Mucosa of stomach (tissue), 1 donor: ENCODE measurements at regions not wholly inside any gene's neighbourhood (a gene's known extent, or its start where the extent isn't known, plus 50 kb on each side); places are given as distances from the start of the nearest gene placed in this dataset.
"Not testable (repeated sequence)": the region's sequence is repeated elsewhere in the genome, so short reads cannot be mapped to it uniquely, and the experiment has no call there.

ENCODE experiments used
- H3K27me3 ChIP-seq: one replicate; pipeline ENCODE4 v1.7.0; 2013; ENCODE audit warnings: mild to moderate bottlenecking, low read length; ENCODE audit not compliant: control insufficient read depth, insufficient read depth
- H3K36me3 ChIP-seq: one replicate; pipeline ENCODE4 v1.7.0; 2013; ENCODE audit warnings: low read length; ENCODE audit not compliant: control insufficient read depth, insufficient read depth
- H3K4me1 ChIP-seq: one replicate; pipeline ENCODE4 v1.7.0; 2013; ENCODE audit warnings: mild to moderate bottlenecking, low read length; ENCODE audit not compliant: control insufficient read depth, insufficient read depth
- H3K4me3 ChIP-seq: one replicate; pipeline ENCODE4 v1.7.0; 2013; ENCODE audit warnings: low read length
- H3K9ac ChIP-seq: one replicate; pipeline ENCODE4 v1.7.0; 2013; ENCODE audit warnings: mild to moderate bottlenecking, low read length, moderate library complexity
- H3K9me3 ChIP-seq: one replicate; pipeline ENCODE4 v1.7.0; 2013; ENCODE audit warnings: mild to moderate bottlenecking, low read length, moderate library complexity; ENCODE audit not compliant: control insufficient read depth
- donor health status: Pancreatic carcinoma.

- not testable (repeated sequence) for H3K4me1 ChIP-seq, H3K36me3 ChIP-seq, H3K9me3 ChIP-seq, H3K4me3 ChIP-seq, H3K9ac ChIP-seq, H3K27me3 ChIP-seq
Observed at GRCh38 chr10:46718014-46718413, 139.1 kb downstream of the SYT15 start.

GRCh38 chr10:46720386-46720785, 141.5 kb downstream of the SYT15 start:
- not testable (repeated sequence) for H3K4me3 ChIP-seq, H3K27me3 ChIP-seq, H3K9ac ChIP-seq

GRCh38 chr10:46720811-46721518, 142.0 kb downstream of the SYT15 start:
- not testable (repeated sequence) for H3K4me3 ChIP-seq, H3K9me3 ChIP-seq, H3K9ac ChIP-seq, H3K4me1 ChIP-seq, H3K36me3 ChIP-seq, H3K27me3 ChIP-seq

More at GRCh38 chr10:46720386-46720785, 141.5 kb downstream of the SYT15 start:
- H3K4me1 ChIP-seq, H3K9me3 ChIP-seq, H3K36me3 ChIP-seq: not testable (repeated sequence)

GRCh38 chr10:46724258-46724657, 145.3 kb downstream of the SYT15 start:
- H3K36me3 ChIP-seq, H3K4me1 ChIP-seq, H3K27me3 ChIP-seq, H3K4me3 ChIP-seq, H3K9me3 ChIP-seq, H3K9ac ChIP-seq: not testable (repeated sequence)

GRCh38 chr10:46728359-46728758, 149.4 kb downstream of the SYT15 start:
- H3K9me3 ChIP-seq, H3K27me3 ChIP-seq, H3K36me3 ChIP-seq, H3K4me3 ChIP-seq, H3K4me1 ChIP-seq, H3K9ac ChIP-seq: not testable (repeated sequence)

- H3K36me3 ChIP-seq, H3K9ac ChIP-seq, H3K9me3 ChIP-seq, H3K27me3 ChIP-seq, H3K4me1 ChIP-seq, H3K4me3 ChIP-seq: not testable (repeated sequence)
Observed at GRCh38 chr10:46730729-46731128, 151.8 kb downstream of the SYT15 start.

GRCh38 chr10:46733635-46734261, 154.8 kb downstream of the SYT15 start:
- H3K9me3 ChIP-seq, H3K36me3 ChIP-seq: not testable (repeated sequence)

GRCh38 chr10:46734262-46734642, 155.3 kb downstream of the SYT15 start:
- H3K4me3 ChIP-seq, H3K9me3 ChIP-seq, H3K27me3 ChIP-seq, H3K36me3 ChIP-seq, H3K9ac ChIP-seq, H3K4me1 ChIP-seq: not testable (repeated sequence)

More at GRCh38 chr10:46733635-46734261, 154.8 kb downstream of the SYT15 start:
- H3K4me3 ChIP-seq, H3K4me1 ChIP-seq, H3K27me3 ChIP-seq, H3K9ac ChIP-seq: not testable (repeated sequence)

- not testable (repeated sequence) for H3K36me3 ChIP-seq, H3K4me3 ChIP-seq, H3K9ac ChIP-seq, H3K4me1 ChIP-seq, H3K27me3 ChIP-seq, H3K9me3 ChIP-seq
Observed at GRCh38 chr10:46739919-46740318, 161.0 kb downstream of the SYT15 start.

- not testable (repeated sequence) for H3K4me1 ChIP-seq, H3K27me3 ChIP-seq, H3K36me3 ChIP-seq, H3K9me3 ChIP-seq, H3K4me3 ChIP-seq, H3K9ac ChIP-seq
Observed at GRCh38 chr10:46740368-46740767, 161.4 kb downstream of the SYT15 start.

GRCh38 chr10:46749003-46749402, 162.2 kb upstream of the PTPN20 start:
- not testable (repeated sequence) for H3K9ac ChIP-seq, H3K36me3 ChIP-seq, H3K27me3 ChIP-seq, H3K9me3 ChIP-seq, H3K4me1 ChIP-seq, H3K4me3 ChIP-seq

- H3K27me3 ChIP-seq, H3K9ac ChIP-seq, H3K36me3 ChIP-seq, H3K9me3 ChIP-seq, H3K4me1 ChIP-seq, H3K4me3 ChIP-seq: not testable (repeated sequence)
Observed at GRCh38 chr10:46749470-46749869, 161.8 kb upstream of the PTPN20 start.

- not testable (repeated sequence) for H3K9me3 ChIP-seq, H3K36me3 ChIP-seq, H3K9ac ChIP-seq, H3K4me1 ChIP-seq, H3K27me3 ChIP-seq, H3K4me3 ChIP-seq
Observed at GRCh38 chr10:46753763-46754162, 157.5 kb upstream of the PTPN20 start.
